Suppressor macrophage (primary cell): ENCODE measurements at regions not wholly inside any gene's neighbourhood (a gene's known extent, or its start where the extent isn't known, plus 50 kb on each side); places are given as distances from the start of the nearest gene placed in this dataset.

ENCODE experiments used
- DNase-seq, 4 experiments: peaks; one replicate each; pipeline ENCODE4 v3.0.0-alpha.2; 2020 to 2022

DNA sequence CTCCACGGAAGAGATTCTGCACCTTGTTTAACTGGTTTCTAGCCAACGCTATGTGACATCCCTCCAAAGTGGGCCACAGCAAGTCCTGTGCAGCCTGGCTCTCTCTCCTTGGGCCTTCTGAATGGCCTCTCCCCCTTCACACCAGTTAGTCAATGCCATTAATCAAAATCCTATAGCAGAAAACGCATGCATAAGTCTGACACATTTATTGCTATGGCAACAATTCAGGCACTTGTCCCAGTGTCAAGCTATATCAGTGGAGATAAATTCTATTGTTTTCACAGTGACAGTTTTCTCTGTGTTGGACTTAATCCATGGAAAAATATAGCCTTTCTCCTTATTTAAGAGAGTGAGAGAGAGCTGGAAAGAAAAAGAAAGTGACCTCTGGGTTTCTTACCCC lies 87.2 kb upstream of the TOX3 start:
- no peak for DNase-seq

DNA sequence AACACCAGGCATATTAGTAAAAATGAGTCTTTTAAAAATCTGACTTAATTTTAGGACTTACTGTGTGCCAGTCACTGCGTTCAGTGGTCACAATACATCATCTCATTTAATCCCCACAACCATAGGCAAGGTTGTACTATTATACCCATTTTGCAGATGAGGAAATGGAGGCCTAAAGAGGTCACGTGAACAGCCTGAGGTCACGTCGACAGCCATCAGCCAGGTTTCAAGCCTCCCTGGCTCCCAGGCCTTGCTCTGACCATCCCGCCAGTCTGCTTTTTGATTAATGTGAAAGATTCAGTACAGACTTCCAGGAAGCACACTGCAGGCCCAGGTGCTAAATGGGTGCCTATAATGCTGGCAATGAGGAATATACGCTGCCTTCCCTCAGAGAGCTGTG lies 86.3 kb upstream of the TOX3 start:
- DNase-seq = no peak

DNA sequence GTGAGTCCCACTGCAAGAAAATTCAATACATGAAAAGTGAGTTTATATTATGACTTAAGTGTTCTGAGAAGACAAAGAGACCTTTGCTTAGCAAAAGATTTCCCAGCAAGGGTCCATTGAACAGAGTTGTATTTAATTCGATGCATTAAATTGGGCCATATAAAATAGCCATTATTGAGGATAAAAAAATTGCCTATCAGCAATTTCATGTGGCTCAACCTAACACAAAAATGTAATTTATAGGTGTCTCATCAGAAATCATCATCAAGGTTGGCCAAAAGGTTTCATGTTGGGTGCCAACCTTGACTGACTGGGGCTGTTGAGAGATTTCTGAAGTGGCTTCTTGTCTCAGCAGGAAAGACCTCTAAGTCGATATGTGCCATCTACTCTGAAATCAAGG lies 84.8 kb upstream of the TOX3 start:
- no peak for DNase-seq

DNA sequence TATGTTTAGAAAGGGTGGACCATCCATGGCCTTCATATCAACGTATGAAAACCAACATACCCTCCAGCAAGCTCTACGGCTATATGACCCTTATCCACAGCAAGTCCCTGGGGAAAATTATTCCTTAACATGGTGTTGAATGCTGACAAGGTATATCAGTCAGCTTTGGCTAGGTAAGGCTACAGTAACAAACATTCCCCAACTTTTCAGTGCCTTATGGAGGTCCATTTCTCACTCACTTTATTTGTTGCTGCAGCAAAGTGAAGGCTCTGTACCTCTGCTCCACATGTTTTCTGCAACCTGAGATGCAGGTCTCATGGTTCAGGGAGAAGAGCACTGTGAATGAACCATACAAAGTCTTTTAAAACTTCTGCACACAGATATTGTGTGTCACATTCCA lies 83.8 kb upstream of the TOX3 start:
- DNase-seq = no peak

DNA sequence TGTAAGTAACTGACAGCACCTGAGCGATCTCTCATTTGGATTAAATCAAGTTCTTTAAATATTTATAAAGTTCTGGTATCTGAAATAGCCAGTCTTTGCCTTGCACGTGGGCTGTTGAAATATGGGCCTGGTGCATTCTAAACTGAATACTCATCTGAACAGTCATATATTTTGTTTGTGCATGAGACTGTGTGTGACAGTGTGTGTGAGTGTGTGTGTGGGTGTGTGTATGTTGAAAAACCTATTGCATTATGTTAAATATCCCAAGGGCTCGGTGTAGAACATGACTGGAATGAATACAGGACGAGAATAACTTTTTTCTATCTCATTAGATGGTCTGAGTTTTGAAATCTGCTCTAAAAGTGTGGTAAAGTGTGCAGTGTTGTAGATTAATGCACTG lies 82.4 kb upstream of the TOX3 start:
- no peak for DNase-seq

DNA sequence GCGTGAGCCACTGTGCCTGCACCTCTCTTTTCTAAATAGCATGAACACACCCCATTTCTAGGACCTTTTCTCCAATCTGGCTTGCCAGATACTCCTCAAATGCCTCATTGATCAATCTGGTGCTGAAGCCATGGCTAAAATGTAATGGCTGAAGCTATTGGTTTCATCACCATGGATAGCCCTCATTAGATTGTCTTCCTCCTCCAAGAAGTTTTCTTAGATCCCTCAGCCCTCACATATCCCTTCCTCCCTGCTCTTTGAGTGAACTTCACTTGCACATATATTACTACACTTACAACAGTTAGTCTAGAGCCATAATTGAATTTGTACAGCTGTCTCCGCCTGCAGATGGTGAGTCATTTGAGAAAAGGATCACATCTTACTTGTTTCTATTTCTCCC lies 77.9 kb upstream of the TOX3 start:
- no peak for DNase-seq

DNA sequence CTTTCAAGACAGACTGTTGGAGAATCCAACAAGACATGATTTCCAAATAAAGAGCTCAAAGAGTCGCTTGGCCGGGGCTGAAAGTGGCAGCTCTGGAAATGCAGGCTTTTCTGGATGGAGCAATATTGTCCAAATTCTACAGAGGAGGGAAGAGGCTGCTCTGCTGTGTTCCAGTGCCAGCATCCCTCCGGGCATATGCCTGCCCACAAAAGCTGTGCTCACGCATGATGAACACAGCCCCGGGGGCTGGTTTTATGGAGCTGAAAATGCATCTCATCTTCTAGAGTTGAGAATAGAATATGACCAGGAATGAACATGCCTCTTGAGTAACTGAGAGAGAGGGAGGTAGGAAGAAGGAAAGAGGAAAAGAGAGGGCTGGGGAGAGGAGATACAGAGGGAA lies 74.7 kb upstream of the TOX3 start:
- no peak for DNase-seq

DNA sequence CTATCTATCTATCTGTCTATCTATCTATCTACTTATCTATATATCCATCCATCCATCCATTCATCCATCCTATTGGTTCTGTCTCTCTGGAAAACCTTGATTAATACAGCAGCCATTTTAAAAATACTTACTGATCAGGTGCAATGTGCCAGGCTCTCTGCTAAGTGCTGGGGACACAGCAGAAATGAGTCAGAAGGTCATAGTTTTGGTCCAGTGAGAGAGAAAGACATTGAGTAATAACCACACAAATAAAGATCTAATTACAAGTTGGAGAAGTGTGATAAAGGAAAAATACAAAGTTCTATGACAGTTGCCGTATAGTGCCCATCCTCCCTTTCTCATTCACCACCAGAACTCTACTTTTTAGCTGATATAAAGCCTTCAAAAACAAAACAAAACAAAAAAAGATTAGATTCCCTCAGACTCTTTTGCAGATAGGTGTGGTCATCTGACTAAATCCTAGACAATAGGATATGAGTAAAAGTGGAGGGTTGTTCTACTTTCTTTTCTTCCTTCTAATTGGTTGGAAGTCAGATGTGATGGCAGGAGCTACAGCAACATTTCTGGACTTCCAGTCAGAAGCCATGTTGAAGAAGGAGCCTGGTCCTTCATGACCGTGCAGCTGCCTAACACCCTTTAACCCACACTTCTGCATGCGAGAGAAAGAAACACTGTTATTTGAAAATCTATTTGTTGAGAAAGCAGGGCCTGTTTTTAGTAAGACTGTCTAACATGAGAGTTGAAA lies 72.0 kb upstream of the TOX3 start:
- no peak for DNase-seq

DNA sequence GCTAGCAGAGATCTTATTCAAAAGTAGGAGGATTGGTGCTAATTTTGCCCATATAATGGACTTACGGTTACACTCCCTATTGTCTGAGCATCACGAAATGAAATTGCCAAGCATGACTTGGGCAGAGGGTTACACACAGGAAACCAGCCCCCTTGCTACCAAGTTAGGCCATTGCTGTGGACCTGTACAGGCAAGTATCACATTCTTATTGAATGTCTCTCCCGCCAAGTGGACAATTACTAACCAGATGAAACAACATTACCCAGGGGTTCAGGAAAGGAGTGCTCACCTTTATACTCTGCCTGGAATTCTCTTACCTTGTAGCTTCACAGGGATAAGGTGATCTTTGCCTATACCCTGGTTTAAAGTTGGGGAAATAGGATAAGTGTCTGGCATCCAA lies 70.6 kb upstream of the TOX3 start:
- DNase-seq = no peak

DNA sequence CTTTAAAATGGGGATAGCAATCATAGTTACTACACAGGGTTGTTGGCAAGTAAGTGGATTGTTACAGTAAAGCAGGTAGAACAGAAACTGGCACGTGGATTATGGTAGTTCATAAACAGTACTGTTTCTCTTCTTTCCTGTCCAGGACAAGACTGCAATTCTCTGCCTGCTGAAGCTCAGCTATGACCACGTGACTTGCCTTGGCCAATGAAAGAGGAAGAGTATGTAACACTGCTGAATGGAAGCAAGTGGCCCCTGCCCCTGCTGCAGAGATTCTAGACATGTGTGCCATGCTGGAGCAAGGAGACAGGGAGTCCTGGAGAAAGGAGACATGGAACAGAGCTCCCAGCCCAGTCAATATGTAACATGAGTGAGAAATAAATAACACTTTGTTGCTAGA lies 66.6 kb upstream of the TOX3 start:
- no peak for DNase-seq

DNA sequence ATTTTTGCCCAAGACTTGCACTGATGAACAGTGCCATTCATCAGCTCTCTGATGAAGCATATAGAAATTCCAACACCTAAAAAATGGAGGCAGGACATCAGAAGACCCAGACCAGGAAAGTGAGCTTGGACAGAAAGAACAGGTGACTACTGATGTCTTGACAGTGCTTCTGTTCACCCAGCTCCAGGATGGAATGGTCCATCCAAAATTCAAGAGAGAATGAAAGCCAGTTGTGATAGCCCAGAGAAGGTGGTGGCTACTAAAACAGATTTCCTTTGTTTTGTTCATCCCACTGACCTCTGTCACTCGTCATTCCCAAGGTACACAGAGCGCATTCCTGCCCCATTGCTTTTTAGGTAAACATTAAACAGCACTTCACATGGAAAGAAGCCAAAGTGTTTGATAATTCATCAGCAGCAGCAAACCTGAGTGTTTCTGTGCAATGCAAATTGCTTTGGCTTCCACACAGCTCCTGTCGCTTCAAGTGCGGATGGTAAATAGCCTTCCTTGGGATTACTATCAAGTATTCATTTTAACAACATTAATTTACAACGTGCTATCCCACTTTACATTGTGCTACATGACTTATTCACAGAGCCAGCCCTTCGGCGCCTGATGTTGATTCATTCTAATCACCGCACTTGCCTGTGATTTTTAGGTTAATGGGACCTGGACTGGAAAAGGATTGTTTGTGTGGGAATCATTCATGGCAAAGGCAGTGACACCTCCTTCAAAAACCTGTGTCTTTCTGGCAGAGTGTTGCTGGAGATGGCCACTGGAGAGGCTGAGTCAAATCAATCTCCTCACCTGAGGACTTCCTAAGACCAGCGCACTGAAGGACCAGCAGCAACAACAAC lies 65.1 kb upstream of the TOX3 start:
- DNase-seq = no peak

DNA sequence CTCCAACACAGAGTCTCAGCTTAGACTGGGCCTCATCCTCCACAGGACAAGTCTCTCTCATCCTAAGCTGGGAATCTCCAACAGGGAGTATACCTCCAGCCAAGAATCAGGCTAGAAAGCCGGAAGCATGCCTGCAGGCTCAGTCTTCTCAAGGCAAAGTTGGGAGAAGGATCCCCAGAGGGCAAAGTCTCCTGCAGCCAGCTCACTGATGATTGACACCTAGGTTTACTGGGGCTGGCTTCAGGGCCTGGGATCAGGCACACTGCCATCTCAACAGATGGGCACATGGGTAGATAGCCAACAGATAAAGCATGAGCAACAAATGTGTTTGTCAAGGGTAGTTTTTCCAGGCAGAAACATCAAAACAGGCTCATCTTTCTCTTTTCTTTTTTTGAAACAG lies 56.1 kb upstream of the TOX3 start:
- no peak for DNase-seq

DNA sequence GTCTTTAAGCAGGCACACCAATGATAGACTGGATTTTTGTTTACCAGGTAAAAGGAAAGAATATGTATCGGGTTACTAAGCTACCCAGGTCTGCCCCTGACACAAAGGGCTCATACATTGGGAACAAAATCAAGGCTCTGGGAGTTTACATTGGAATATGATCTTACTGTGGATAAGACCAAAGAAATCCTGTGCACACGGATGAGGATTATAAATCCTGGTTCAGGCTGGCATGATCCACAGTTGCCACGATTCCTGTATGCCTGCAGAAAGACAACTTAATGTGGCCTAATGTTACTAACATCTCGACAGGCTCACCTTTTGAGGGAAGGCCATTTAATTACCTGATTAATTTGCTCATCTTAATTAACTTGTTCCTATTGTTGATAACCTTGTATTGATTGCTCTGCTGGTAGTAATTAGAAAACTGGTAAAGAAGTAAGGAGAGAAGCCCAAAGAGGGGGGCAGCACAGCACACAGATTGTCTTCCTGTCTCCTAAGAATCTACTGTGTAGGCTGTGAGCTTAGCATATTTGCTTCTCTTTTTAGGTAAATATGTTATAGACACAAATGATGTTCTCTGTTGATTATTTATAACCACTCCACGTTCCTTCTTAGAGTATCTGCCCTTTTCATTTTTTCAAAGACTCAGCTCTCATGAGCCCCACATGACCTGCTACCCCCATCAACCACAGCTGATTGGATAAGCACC lies 51.0 kb upstream of the TOX3 start:
- DNase-seq = no peak

DNA sequence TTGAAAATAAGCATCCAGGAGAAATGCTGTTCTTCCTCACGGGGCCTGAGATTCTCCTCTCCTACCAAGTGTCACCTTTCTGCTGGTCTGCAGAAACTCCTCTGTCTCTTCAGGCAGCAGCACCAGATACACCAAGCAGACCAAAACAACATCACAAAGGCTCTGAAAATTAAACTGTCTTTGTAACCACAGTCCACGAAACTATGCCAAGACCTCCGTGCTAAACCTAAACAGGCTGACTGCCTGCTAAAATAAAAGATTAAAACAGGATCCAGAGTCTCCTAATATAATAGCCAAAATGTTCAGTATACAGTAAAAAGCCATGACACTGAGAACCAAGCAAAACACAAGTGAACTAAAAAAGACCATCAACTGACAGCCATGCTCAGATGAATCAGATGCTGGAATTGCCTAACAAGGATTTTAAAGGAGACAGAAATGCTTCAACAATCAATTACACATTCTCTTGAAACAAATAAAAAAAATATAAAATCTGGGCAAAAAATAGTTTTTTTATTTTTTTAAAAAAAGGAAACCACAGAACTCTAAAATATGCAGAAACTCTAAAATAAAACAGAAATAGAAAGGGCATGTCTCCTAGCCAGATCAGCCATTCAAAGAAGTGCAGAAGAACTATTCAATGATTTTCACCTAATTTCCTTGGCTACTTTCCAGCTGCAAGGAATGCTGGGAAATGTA lies 50.3 kb upstream of the TOX3 start:
- no peak for DNase-seq
